ENCODE measurements at regions not wholly inside any gene's neighbourhood (a gene's known extent, or its start where the extent isn't known, plus 50 kb on each side); places are given as distances from the start of the nearest gene placed in this dataset.
A peak's percentile ranks its signal among the peaks of the same experiment; 100 is the strongest.
"Not testable (repeated sequence)": the region's sequence is repeated elsewhere in the genome, so short reads cannot be mapped to it uniquely, and the experiment has no call there.

DNA sequence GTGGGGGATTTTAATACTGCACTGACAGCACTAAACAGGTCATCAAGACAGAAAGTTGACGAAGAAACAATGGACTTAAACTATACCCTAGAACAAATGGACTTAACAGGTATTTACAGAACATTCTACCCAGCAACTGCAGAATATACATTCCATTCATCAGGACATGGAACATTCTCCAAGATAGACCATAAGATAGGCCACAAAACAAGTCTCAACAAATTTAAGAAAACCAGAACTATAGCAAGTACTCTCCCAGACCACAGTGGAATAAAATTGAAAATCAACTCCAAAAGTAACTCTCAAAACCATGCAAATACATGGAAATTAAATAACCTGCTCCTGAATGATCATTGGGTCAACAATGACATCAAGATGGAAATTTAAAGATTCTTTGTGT is 218.3 kb downstream of the SYK start:
- FAIRE-seq; DNase-seq (ENCODE audit: insufficient read length, low spot score): not testable (repeated sequence)

- not testable (repeated sequence) for DNase-seq (ENCODE audit: insufficient read length, low spot score); FAIRE-seq
Observed at GRCh38 chr9:91021656-91022055, 220.0 kb downstream of the SYK start.

DNA sequence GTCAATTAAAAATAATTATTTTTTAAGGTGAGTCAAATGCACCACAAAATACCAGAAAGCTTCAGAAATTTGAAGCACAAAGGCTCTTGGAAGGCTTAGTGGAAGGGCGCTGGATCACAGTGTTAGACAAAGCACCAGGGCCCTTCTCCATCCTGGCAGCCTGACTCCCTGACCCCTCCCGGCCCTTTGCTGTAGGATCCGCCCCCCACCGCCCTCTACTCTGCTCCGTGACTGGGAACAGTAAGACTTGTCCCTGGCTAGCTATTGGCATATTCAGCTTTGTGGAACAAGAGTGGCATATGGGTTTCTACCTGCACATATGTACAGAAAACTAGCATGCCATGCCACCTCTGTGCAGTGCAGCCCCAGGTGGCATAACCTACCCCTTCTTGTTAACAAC is 222.1 kb downstream of the SYK start:
- no peak for DNase-seq (ENCODE audit: insufficient read length, low spot score)
- no peak for FAIRE-seq

GRCh38 chr9:91024841-91025240 is 223.2 kb downstream of the SYK start:
- FAIRE-seq = no peak

GRCh38 chr9:91025856-91026255 is 224.2 kb downstream of the SYK start:
- no peak for DNase-seq (ENCODE audit: insufficient read length, low spot score)
- FAIRE-seq = no peak

More at GRCh38 chr9:91024841-91025240, 223.2 kb downstream of the SYK start:
- DNase-seq (ENCODE audit: insufficient read length, low spot score) = no peak

GRCh38 chr9:91026266-91026665 is 224.6 kb downstream of the SYK start:
- DNase-seq (ENCODE audit: insufficient read length, low spot score) = no peak
- FAIRE-seq = no peak

- FAIRE-seq (no peak), DNase-seq (ENCODE audit: insufficient read length, low spot score) (no peak)
Observed at GRCh38 chr9:91027005-91027404, 225.4 kb downstream of the SYK start.

GRCh38 chr9:91028166-91028827 is 226.7 kb downstream of the SYK start:
- no peak for DNase-seq (ENCODE audit: insufficient read length, low spot score)
- no peak for FAIRE-seq

DNA sequence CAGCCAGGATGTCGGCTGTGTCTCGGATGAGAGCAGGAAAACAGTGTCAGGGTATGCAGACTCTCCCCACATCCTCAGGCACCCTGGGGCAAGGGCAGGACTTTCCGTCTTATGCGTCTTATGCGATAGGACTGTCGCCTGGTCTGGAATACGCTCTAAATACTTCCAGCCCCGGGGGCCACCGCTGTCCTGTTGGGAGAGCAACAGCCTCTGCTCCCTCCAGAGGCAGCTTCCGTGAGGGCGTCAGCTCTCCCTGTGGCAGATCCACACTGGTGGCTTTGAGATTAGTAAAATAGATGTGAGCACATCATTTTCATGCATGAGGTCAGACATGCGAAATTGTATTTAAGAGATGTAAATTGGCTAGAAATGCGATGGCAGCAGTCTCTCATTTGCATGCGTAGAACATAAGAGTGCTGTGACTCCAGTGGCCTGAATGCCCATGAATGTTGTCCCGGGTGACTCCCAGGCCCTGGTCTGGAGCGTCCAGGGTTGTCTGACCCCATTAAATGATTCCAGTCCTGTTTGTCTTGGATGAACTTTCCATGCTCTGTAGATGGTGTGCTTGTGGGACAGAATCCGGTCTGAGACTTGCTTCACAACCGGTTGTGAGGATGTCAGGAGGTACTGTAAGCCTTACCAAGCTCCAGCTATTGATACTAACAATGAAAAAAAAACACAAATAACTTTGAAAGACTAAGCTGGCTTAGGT is 228.2 kb downstream of the SYK start:
- no peak for DNase-seq (ENCODE audit: insufficient read length, low spot score)
- FAIRE-seq = no peak

GRCh38 chr9:91032121-91032531 is 230.5 kb downstream of the SYK start:
- DNase-seq (ENCODE audit: insufficient read length, low spot score) (no peak), FAIRE-seq (no peak)

- FAIRE-seq (no peak), DNase-seq (ENCODE audit: insufficient read length, low spot score) (no peak)
Observed at GRCh38 chr9:91033270-91033669, 231.7 kb downstream of the SYK start.

GRCh38 chr9:91033797-91034196 is 232.2 kb downstream of the SYK start:
- FAIRE-seq = no peak

DNA sequence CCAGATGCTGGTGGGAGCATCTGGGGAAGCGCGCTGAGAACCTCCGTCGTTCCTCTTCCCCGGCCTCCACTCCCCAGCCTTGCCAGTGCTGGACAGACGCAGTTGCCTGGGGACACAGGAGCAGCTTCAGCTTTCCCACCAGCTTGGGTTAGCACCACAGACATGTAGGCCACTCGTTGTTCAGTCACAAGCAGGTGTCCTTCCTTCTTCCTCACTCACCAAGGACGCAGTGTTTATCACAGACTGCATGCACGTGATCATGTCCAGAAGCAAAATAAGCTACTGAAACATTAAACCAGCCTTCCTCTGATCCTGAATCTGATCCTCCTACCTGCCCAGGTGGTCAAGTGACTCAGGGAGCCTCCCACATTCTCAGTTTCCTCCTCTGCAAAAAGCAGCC is 232.9 kb downstream of the SYK start:
- no peak for FAIRE-seq
- DNase-seq (ENCODE audit: insufficient read length, low spot score) = no peak

More at GRCh38 chr9:91033797-91034196, 232.2 kb downstream of the SYK start:
- no peak for DNase-seq (ENCODE audit: insufficient read length, low spot score)

GRCh38 chr9:91034976-91035824 is 233.6 kb downstream of the SYK start:
- FAIRE-seq = no peak

GRCh38 chr9:91035825-91036208 is 234.2 kb downstream of the SYK start:
- FAIRE-seq = no peak
- DNase-seq (ENCODE audit: insufficient read length, low spot score) = no peak

More at GRCh38 chr9:91034976-91035824, 233.6 kb downstream of the SYK start:
- no peak for DNase-seq (ENCODE audit: insufficient read length, low spot score)

DNA sequence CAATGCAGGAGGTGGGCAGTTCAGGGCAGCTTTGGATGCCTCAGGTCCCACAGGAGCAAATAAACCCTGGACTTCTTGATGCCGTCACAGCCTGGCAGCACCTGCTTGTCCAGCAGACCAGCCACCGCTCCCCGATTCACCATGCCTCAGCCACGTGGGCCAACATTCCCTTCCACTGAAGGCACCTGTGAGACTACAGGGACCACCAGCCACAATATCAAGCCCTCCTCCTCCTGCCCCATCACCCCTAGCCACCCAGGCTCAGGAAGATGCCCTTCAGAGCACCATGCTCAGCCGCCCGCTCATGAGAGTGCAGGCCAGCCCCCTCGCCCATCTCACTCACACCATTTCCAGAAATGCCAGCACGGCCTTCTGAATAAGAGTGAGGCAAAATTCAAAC is 234.7 kb downstream of the SYK start:
- DNase-seq (ENCODE audit: insufficient read length, low spot score) (no peak), FAIRE-seq (no peak)

DNA sequence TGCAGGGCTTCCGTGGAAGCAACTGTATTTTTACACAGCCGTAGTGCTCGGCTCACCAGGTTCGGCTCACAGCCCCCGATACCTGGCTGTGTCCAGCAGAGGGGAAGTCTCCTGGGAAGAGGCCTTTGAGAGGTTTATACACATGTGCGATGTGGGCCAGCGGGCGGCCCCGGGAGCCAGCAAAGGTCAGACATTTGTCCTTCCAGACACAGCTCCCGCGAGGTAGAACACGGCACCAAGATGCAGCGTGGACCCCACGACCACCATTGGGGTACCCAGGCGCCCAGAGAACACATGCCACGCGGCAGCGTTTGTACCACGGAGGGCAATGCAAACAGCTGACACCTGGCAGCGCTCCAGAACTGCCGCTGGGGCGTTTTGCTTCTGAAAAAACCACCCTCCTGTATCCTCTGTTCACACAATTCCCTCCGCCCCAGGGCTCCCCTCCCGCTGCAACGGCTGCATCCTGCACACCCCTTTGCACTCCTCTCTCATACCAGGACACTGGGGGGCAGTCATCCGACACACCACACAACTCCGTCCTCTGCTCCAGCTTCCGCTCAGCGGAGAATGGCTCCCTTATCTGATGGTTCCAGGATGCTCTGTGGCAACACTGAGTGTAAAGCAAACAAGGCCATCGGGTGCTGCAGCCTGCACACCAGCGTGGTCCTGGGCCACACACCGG is 235.3 kb downstream of the SYK start:
- FAIRE-seq (peak; percentile 28), DNase-seq (ENCODE audit: insufficient read length, low spot score) (peak; percentile 70)

- FAIRE-seq = no peak
Observed at GRCh38 chr9:91037511-91038482, 236.2 kb downstream of the SYK start.

GRCh38 chr9:91038483-91039124 is 237.0 kb downstream of the SYK start:
- DNase-seq (ENCODE audit: insufficient read length, low spot score) (no peak), FAIRE-seq (peak; percentile 95)

More at GRCh38 chr9:91037511-91038482, 236.2 kb downstream of the SYK start:
- DNase-seq (ENCODE audit: insufficient read length, low spot score) = peak; percentile 45
